SKM-1 treated with dmso at 0.1 percent for 144 hours (cell line): ENCODE measurements at regions not wholly inside any gene's neighbourhood (a gene's known extent, or its start where the extent isn't known, plus 50 kb on each side); places are given as distances from the start of the nearest gene placed in this dataset.

ENCODE experiments used
- DNase-seq: peaks from one replicate; lab custom pipeline; 2025; ENCODE audit not compliant: unreplicated experiment; lab: John Stamatoyannopoulos, UW

- no peak for DNase-seq
These were observed 114.1 kb downstream of the SLC16A9 start for GRCh38 chr10:59595593-59595992.

DNA sequence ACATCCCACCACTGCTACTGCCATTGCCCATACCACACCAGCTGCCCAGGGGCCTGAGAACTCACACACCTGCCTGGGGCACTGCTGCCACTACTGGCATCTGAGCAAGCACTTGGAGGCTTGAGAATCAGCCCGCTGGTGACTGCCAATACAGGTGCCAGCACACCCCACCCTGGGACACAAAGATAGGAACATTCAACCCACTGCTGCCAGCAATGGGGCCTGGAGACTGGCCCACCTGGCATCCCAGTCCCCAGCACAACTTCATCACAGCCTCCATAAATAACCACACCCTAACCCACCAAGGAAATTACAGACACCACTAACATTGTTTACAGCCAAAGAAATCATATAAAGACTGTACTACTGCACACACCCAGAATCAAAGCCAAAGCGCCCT lies 115.9 kb downstream of the SLC16A9 start:
- no peak for DNase-seq

- no peak for DNase-seq
These were observed 119.9 kb downstream of the SLC16A9 start for GRCh38 chr10:59589796-59590195.

DNA sequence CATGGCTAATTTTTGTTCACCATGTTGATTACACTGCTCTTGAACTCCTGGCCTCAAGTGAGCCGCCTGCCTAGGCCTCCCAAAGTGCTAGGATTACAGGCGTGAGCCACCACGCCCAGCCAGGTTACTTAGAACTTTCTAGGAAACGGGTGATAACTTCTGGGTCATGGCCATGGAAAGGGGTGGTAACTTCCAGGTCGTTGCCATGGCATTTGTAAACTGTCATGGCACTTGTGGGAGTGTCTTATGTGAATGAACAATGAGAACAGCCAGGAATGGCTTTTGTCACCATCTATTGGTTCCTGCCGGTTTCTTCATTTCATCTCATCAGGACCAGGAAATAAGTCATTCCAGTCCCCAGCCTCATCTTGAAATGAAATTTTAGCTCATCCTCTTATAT lies 120.9 kb downstream of the SLC16A9 start:
- DNase-seq, result no peak

DNA sequence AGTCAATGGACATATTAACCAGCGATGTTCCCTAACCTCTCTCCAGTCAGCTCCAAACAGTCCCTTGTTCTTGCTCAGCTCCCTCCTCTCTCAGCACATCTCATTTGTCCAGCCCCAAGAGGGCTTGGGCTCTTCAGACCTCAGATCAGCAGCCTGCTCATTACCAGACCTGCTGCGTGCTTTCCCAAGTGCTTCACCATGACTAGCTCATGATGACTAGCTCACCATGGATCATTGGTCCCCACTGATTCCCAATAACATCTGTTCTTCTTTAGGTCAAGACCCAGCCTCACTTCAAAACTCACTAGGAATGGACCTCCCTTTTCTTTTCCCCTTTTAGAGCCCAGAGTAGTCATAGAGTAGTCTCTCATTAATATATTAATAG lies 121.9 kb downstream of the SLC16A9 start:
- DNase-seq, result no peak

- no peak for DNase-seq
These were observed 122.4 kb downstream of the SLC16A9 start for GRCh38 chr10:59587083-59587755.

GRCh38 chr10:59586407-59586891 lies 123.2 kb downstream of the SLC16A9 start:
- no peak for DNase-seq

- DNase-seq, result no peak
These were observed 124.5 kb downstream of the SLC16A9 start for GRCh38 chr10:59585046-59585700.

DNA sequence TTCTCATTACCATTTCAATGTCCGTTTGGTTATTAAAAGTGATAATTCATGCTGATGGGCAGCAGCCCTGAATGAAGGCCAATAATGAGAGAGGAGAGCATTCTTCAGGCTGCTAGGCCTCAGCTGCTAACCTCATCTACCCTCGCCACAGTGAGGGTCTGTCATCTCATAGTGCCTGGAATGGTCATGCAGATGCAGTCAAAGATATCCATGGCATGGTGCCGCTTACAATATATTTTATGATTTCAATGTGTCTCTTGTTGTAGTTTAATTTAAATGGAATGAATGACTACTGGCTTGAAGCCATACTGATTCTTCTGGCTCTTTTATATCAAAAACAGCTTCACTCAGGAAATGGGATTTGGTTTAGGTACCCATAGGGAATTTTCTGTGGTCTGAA lies 126.9 kb downstream of the SLC16A9 start:
- DNase-seq, result no peak

GRCh38 chr10:59582058-59582457 lies 127.6 kb downstream of the SLC16A9 start:
- no peak for DNase-seq

- no peak for DNase-seq
These were observed 129.4 kb downstream of the SLC16A9 start for GRCh38 chr10:59580026-59580863.

GRCh38 chr10:59578741-59579140 lies 130.9 kb downstream of the SLC16A9 start:
- no peak for DNase-seq

DNA sequence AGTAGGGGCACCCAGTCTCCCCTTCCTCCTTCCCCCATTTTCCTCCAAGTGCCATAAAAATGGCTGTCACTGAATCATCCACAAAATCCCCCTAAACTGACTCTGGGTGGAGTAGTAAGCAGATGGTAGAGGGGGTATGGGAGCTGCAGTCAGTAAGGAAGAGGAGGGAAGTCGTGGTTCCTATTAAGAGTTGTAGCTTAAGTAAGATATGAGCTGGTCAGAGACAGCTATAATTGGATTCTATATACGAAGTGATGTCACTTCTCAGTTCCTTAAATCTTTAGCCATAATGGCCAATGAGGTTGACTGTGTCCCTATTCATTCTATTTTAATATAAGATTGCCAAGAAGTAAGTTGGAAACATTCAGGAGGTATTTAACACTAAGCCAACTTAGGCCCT lies 131.7 kb downstream of the SLC16A9 start:
- DNase-seq, result peak; percentile 8

GRCh38 chr10:59575269-59575668 lies 134.4 kb downstream of the SLC16A9 start:
- no peak for DNase-seq

GRCh38 chr10:59563531-59563930 lies 146.1 kb downstream of the SLC16A9 start:
- DNase-seq, result no peak

DNA sequence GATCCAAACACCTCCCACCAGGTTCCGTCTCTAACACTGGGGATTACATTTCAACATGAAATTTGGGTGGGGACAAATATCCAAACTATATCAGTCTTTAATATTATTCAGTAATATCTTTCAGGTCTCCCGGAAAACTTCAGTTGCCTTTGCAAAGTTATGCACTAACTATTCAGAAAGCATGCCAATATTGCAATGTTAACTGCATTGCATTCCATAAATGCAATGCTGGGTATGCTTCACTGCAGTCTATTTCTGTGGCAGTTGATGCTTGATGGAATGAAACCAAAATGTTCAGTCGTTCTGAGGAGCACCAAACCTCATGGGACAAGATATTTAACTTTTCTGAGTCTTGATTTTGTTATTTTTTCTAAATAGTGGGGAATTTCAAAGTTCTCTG lies 147.5 kb downstream of the SLC16A9 start:
- no peak for DNase-seq

DNA sequence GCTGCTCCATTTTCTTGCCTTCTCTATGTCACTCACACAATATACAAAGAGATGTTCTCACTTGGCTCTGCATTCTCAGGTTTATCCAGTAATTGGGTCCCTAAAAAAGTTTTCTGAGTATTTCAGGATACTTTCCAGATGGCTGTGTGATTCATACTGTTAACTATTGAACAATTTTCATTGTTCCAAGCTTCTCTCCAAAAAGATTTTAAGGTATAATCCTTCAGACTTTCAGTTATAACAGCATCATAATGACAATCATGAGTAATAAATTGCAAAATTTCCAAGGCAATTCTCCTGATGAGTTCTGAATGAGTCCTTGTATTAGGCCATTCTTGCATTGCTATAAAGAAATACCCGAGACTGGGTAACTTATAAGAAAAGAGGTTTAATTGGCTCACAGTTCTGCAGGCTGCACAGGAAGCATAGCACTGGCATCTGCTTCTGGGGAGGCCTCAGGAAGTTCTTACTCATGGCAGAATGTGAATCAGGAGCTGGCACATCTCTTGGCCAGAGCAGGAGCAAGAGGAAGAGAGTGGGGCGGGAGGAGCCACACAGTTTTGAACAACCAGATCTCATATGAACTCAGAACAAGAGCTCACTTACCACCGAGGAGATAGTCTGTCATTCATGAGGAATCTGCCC lies 148.1 kb downstream of the SLC16A9 start:
- no peak for DNase-seq

- DNase-seq, result no peak
These were observed 148.7 kb downstream of the SLC16A9 start for GRCh38 chr10:59560990-59561389.

- no peak for DNase-seq
These were observed 149.5 kb downstream of the SLC16A9 start for GRCh38 chr10:59560161-59560560.

- no peak for DNase-seq
These were observed 151.6 kb downstream of the SLC16A9 start for GRCh38 chr10:59558066-59558465.

DNA sequence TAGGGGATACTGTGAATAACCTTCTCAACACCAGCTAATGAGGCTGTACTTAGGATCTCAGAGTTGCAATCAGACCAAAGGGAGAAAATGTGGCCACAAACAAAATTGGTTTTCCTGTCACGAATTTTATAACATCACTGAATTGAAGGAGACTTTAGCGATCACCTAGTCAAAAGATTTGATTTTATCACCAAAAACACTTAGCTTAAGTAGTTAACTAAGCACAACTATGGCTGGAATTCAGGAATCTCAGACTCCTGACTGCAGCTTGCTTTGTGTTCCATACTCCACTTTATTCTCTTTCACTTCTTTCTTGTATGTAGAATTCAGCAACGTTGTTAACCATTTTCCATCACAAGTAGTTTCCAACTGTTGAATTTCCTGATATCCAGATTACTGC lies 152.0 kb downstream of the SLC16A9 start:
- DNase-seq, result no peak
